Thymus (tissue), 11 donors: ENCODE measurements at regions not wholly inside any gene's neighbourhood (a gene's known extent, or its start where the extent isn't known, plus 50 kb on each side); places are given as distances from the start of the nearest gene placed in this dataset.

Source experiments
- DNase-seq, 9 donors: peaks; one replicate each; pipeline ENCODE4 v3.0.0-alpha.2; 2013; ENCODE audit warnings: low spot score in 9 of 9, low read depth in 6 of 9, missing footprints in 1 of 9
- H3K27ac ChIP-seq, 2 donors: one replicate each; pipeline ENCODE4 v1.5.1; 2013; ENCODE audit warnings: control low read depth in 1 of 2, low read depth in 1 of 2, low read length in 1 of 2, mild to moderate bottlenecking in 1 of 2, moderate library complexity in 1 of 2
- H3K27me3 ChIP-seq, 2 donors: one replicate each; pipeline ENCODE4 v1.5.1; 2013; ENCODE audit warnings: low read length in 1 of 2; ENCODE audit not compliant: control insufficient read depth in 2 of 2, insufficient read depth in 1 of 2
- H3K36me3 ChIP-seq, 2 donors: one replicate each; pipeline ENCODE4 v1.5.1; 2013; ENCODE audit warnings: low read length in 1 of 2, mild to moderate bottlenecking in 1 of 2, moderate library complexity in 1 of 2; ENCODE audit not compliant: control insufficient read depth in 2 of 2, insufficient read depth in 2 of 2
- H3K4me1 ChIP-seq, 2 donors: one replicate each; pipeline ENCODE4 v1.5.1; 2013; ENCODE audit warnings: low read length in 2 of 2; ENCODE audit not compliant: control insufficient read depth in 2 of 2, insufficient read depth in 2 of 2
- H3K4me3 ChIP-seq, 2 donors: one replicate each; pipeline ENCODE4 v1.5.1; 2013; ENCODE audit warnings: low read length in 2 of 2, control low read depth in 1 of 2, mild to moderate bottlenecking in 1 of 2
- H3K9me3 ChIP-seq, 2 donors: one replicate each; pipeline ENCODE4 v1.5.1; 2013; ENCODE audit warnings: low read length in 1 of 2, mild to moderate bottlenecking in 1 of 2; ENCODE audit not compliant: control insufficient read depth in 2 of 2, insufficient read depth in 1 of 2
- WGBS: extraction: QIAGEN DNeasy Blood & Tissue Kit; methylation state at CpG from one replicate; pipeline ENCODE4 v1.1.7; 2013; 5-methylcytosine and 5-hydroxymethylcytosine counted together
- donor health status: healthy.

GRCh38 chr1:73623946-73624345, 574.0 kb downstream of the LRRIQ3 start:
- Histone ChIP-seq H3K27ac (no peak overlapping the region), H3K36me3 (no peaks in the 10 kb centered on the region), H3K9me3 (no peaks in the 10 kb centered on the region), H3K27me3 (no peaks in the 10 kb centered on the region), H3K4me1 (no peaks in the 10 kb centered on the region), H3K4me3 (no peak overlapping the region)
- DNase-seq = no peak
- 83% methylated on average over 1 of the region's 1 CpG for WGBS

- no peak for DNase-seq
Measured at GRCh38 chr1:73617145-73617544, 580.8 kb downstream of the LRRIQ3 start.

GRCh38 chr1:73611681-73612080, 586.3 kb downstream of the LRRIQ3 start:
- Histone ChIP-seq H3K27me3 (no peaks in the 10 kb centered on the region), H3K9me3 (no peaks in the 10 kb centered on the region), H3K36me3 (no peaks in the 10 kb centered on the region), H3K4me1 (no peaks in the 10 kb centered on the region), H3K27ac (no peak overlapping the region), H3K4me3 (no peak overlapping the region)
- DNase-seq = no peak

More at GRCh38 chr1:73617145-73617544, 580.8 kb downstream of the LRRIQ3 start:
- Histone ChIP-seq H3K4me3 (no peak overlapping the region), H3K9me3 (no peaks in the 10 kb centered on the region), H3K4me1 (no peaks in the 10 kb centered on the region), H3K36me3 (no peaks in the 10 kb centered on the region), H3K27me3 (no peaks in the 10 kb centered on the region), H3K27ac (no peak overlapping the region)
- 70% methylated on average over 4 of the region's 4 CpGs for WGBS

GRCh38 chr1:73604739-73605138, 593.2 kb downstream of the LRRIQ3 start:
- Histone ChIP-seq H3K9me3 (no peaks in the 10 kb centered on the region), H3K4me3 (no peak overlapping the region), H3K27ac (no peak overlapping the region), H3K27me3 (no peaks in the 10 kb centered on the region), H3K36me3 (no peaks in the 10 kb centered on the region), H3K4me1 (no peaks in the 10 kb centered on the region)
- WGBS = 88% methylated on average over 2 of the region's 2 CpGs
- DNase-seq = no peak

GRCh38 chr1:73604211-73604610, 593.8 kb downstream of the LRRIQ3 start:
- 93% methylated on average over 1 of the region's 1 CpG for WGBS
- no peak overlapping the region for H3K4me3 ChIP-seq
- no peak for DNase-seq

GRCh38 chr1:73593804-73594203, 604.2 kb downstream of the LRRIQ3 start:
- 54% methylated on average over 4 of the region's 4 CpGs for WGBS

More at GRCh38 chr1:73604211-73604610, 593.8 kb downstream of the LRRIQ3 start:
- Histone ChIP-seq H3K36me3 (no peaks in the 10 kb centered on the region), H3K27ac (no peak overlapping the region), H3K4me1 (no peaks in the 10 kb centered on the region), H3K9me3 (no peaks in the 10 kb centered on the region), H3K27me3 (no peaks in the 10 kb centered on the region)

GRCh38 chr1:73593364-73593763, 604.6 kb downstream of the LRRIQ3 start:
- 14% methylated on average over 3 of the region's 3 CpGs for WGBS
- H3K9me3 ChIP-seq = no peaks in the 10 kb centered on the region
- no peak overlapping the region for H3K4me3 ChIP-seq
- no peak for DNase-seq
- no peaks in the 10 kb centered on the region for H3K4me1 ChIP-seq
- no peak overlapping the region for H3K27ac ChIP-seq
- H3K36me3 ChIP-seq = no peaks in the 10 kb centered on the region
- no peaks in the 10 kb centered on the region for H3K27me3 ChIP-seq

More at GRCh38 chr1:73593804-73594203, 604.2 kb downstream of the LRRIQ3 start:
- Histone ChIP-seq H3K9me3 (no peaks in the 10 kb centered on the region), H3K4me1 (no peaks in the 10 kb centered on the region), H3K36me3 (no peaks in the 10 kb centered on the region), H3K27me3 (no peaks in the 10 kb centered on the region), H3K4me3 (no peak overlapping the region), H3K27ac (no peak overlapping the region)
- no peak for DNase-seq

GRCh38 chr1:73587080-73587479, 610.9 kb downstream of the LRRIQ3 start:
- Histone ChIP-seq H3K4me3 (no peak overlapping the region), H3K36me3 (no peaks in the 10 kb centered on the region), H3K9me3 (no peaks in the 10 kb centered on the region), H3K27ac (no peak overlapping the region), H3K4me1 (no peaks in the 10 kb centered on the region), H3K27me3 (no peaks in the 10 kb centered on the region)
- WGBS = 97% methylated on average over 1 of the region's 1 CpG
- no peak for DNase-seq

- Histone ChIP-seq H3K9me3 (peaks cover 0 to 8% of the 10 kb centered on the region in 2 donors), H3K27ac (no peak overlapping the region), H3K27me3 (no peaks in the 10 kb centered on the region), H3K4me3 (no peak overlapping the region), H3K4me1 (no peaks in the 10 kb centered on the region), H3K36me3 (no peaks in the 10 kb centered on the region)
- no peak for DNase-seq
- WGBS = 100% methylated on average over 1 of the region's 1 CpG
Measured at GRCh38 chr1:73577206-73577605, 620.8 kb downstream of the LRRIQ3 start.

- Histone ChIP-seq H3K4me1 (no peaks in the 10 kb centered on the region), H3K27me3 (no peaks in the 10 kb centered on the region), H3K9me3 (peaks cover 0 to 8% of the 10 kb centered on the region in 2 donors), H3K36me3 (no peaks in the 10 kb centered on the region), H3K4me3 (no peak overlapping the region), H3K27ac (no peak overlapping the region)
- no peak for DNase-seq
- WGBS = 90% methylated on average over 2 of the region's 2 CpGs
Measured at GRCh38 chr1:73576083-73576482, 621.9 kb downstream of the LRRIQ3 start.
